ENCODE measurements at regions not wholly inside any gene's neighbourhood (a gene's known extent, or its start where the extent isn't known, plus 50 kb on each side); places are given as distances from the start of the nearest gene placed in this dataset.

DNA sequence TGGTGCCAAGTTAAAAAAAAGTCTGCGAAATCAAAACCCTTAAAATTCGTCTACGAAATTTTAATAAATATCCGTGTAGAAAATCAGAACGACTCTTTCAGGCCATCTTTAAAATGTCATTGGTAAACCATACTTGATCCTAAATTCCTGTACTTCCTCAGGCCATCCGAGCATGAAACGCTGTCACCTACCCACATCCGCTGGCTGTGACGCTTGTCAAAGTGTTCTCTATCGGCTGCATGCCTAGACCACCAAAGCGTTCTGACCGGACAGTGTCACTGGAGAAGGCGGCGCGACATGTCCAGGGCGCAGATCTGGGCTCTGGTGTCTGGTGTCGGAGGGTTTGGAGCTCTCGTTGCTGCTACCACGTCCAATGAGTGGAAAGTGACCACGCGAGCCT, 119.0 kb upstream of the CLDN10 start:
- 93% methylated on average over 21 of the region's 21 CpGs for WGBS
- Histone ChIP-seq H3K4me3 (ENCODE audit: low read depth in 1 of 3, low read length in 3 of 3) (no peak overlapping the region), H3K27me3 (ENCODE audit: control insufficient read depth in 4 of 4, insufficient read depth in 4 of 4, low read length in 3 of 4) (no peaks in the 10 kb centered on the region), H3K9ac (ENCODE audit: low read depth in 1 of 2, low read length in 2 of 2) (no peak overlapping the region), H3K36me3 (ENCODE audit: control insufficient read depth in 4 of 4, insufficient read depth in 3 of 4, low read depth in 1 of 4, low read length in 3 of 4) (no peaks in the 10 kb centered on the region), H3K9me3 (ENCODE audit: control insufficient read depth in 4 of 4, low read length in 3 of 4) (no peaks in the 10 kb centered on the region), H3K4me1 (ENCODE audit: control insufficient read depth in 4 of 4, insufficient read depth in 4 of 4, low read length in 3 of 4) (no peaks in the 10 kb centered on the region), H3K27ac (ENCODE audit: low read depth in 1 of 2, low read length in 2 of 2) (no peak overlapping the region)
- DNase-seq (ENCODE audit: low spot score): no peak
- TF ChIP-seq GABPA (IDR thresholded peaks at IDR 0.05 in 1 of 2, conservative IDR thresholded peaks at IDR 0.05 in 1 of 2) (no peak), NR2F2 (IDR thresholded peaks at IDR 0.05) (no peak), TAF1 (conservative IDR thresholded peaks at IDR 0.05) (no peak), YY1 (IDR thresholded peaks at IDR 0.05) (no peak), FOXA1 (IDR thresholded peaks at IDR 0.05) (no peak), SP1 (IDR thresholded peaks at IDR 0.05) (no peak), RAD21 (IDR thresholded peaks at IDR 0.05) (no peak), RXRA (IDR thresholded peaks at IDR 0.05) (no peak), EGR1 (IDR thresholded peaks at IDR 0.05; ENCODE audit: low read depth in 2 of 2) (no peak), HNF4A (conservative IDR thresholded peaks at IDR 0.05) (no peak), FOXA2 (IDR thresholded peaks at IDR 0.05) (no peak), HNF4G (IDR thresholded peaks at IDR 0.05) (no peak), JUND (IDR thresholded peaks at IDR 0.05) (no peak)
- TF ChIP-seq, protein P1, sequence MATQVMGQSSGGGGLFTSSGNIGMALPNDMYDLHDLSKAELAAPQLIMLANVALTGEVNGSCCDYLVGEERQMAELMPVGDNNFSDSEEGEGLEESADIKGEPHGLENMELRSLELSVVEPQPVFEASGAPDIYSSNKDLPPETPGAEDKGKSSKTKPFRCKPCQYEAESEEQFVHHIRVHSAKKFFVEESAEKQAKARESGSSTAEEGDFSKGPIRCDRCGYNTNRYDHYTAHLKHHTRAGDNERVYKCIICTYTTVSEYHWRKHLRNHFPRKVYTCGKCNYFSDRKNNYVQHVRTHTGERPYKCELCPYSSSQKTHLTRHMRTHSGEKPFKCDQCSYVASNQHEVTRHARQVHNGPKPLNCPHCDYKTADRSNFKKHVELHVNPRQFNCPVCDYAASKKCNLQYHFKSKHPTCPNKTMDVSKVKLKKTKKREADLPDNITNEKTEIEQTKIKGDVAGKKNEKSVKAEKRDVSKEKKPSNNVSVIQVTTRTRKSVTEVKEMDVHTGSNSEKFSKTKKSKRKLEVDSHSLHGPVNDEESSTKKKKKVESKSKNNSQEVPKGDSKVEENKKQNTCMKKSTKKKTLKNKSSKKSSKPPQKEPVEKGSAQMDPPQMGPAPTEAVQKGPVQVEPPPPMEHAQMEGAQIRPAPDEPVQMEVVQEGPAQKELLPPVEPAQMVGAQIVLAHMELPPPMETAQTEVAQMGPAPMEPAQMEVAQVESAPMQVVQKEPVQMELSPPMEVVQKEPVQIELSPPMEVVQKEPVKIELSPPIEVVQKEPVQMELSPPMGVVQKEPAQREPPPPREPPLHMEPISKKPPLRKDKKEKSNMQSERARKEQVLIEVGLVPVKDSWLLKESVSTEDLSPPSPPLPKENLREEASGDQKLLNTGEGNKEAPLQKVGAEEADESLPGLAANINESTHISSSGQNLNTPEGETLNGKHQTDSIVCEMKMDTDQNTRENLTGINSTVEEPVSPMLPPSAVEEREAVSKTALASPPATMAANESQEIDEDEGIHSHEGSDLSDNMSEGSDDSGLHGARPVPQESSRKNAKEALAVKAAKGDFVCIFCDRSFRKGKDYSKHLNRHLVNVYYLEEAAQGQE (IDR thresholded peaks at IDR 0.05): no peak
- TF ChIP-seq, protein P2, sequence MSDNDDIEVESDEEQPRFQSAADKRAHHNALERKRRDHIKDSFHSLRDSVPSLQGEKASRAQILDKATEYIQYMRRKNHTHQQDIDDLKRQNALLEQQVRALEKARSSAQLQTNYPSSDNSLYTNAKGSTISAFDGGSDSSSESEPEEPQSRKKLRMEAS (IDR thresholded peaks at IDR 0.05): no peak
- TF ChIP-seq, protein P3, sequence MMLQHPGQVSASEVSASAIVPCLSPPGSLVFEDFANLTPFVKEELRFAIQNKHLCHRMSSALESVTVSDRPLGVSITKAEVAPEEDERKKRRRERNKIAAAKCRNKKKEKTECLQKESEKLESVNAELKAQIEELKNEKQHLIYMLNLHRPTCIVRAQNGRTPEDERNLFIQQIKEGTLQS (IDR thresholded peaks at IDR 0.05): no peak
- TF ChIP-seq, protein P4, sequence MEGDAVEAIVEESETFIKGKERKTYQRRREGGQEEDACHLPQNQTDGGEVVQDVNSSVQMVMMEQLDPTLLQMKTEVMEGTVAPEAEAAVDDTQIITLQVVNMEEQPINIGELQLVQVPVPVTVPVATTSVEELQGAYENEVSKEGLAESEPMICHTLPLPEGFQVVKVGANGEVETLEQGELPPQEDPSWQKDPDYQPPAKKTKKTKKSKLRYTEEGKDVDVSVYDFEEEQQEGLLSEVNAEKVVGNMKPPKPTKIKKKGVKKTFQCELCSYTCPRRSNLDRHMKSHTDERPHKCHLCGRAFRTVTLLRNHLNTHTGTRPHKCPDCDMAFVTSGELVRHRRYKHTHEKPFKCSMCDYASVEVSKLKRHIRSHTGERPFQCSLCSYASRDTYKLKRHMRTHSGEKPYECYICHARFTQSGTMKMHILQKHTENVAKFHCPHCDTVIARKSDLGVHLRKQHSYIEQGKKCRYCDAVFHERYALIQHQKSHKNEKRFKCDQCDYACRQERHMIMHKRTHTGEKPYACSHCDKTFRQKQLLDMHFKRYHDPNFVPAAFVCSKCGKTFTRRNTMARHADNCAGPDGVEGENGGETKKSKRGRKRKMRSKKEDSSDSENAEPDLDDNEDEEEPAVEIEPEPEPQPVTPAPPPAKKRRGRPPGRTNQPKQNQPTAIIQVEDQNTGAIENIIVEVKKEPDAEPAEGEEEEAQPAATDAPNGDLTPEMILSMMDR (IDR thresholded peaks at IDR 0.05; ENCODE audit: low read depth, low read length, missing input control): no peak
- TF ChIP-seq, protein P5, sequence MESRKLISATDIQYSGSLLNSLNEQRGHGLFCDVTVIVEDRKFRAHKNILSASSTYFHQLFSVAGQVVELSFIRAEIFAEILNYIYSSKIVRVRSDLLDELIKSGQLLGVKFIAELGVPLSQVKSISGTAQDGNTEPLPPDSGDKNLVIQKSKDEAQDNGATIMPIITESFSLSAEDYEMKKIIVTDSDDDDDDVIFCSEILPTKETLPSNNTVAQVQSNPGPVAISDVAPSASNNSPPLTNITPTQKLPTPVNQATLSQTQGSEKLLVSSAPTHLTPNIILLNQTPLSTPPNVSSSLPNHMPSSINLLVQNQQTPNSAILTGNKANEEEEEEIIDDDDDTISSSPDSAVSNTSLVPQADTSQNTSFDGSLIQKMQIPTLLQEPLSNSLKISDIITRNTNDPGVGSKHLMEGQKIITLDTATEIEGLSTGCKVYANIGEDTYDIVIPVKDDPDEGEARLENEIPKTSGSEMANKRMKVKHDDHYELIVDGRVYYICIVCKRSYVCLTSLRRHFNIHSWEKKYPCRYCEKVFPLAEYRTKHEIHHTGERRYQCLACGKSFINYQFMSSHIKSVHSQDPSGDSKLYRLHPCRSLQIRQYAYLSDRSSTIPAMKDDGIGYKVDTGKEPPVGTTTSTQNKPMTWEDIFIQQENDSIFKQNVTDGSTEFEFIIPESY (IDR thresholded peaks at IDR 0.05): no peak

Measured in liver (tissue), 8 donors.